SU-DHL-6 (cell line): ENCODE measurements at regions not wholly inside any gene's neighbourhood (a gene's known extent, or its start where the extent isn't known, plus 50 kb on each side); places are given as distances from the start of the nearest gene placed in this dataset.

Experiments
- EZH2phosphoT487 ChIP-seq: fragments of 200-600 bp; sonication (generic), shearing (Covaris generic); conservative IDR thresholded peaks from 2 replicates; pipeline ENCODE4 v1.6.1; 2018; ENCODE audit warnings: mild to moderate bottlenecking, antibody characterized with exemption, low read length, moderate library complexity, mixed read lengths
- TF ChIP-seq, protein P1 (sequence below): fragments of 200-600 bp; sonication (generic); IDR thresholded peaks from one replicate; pipeline ENCODE4 v1.5.1; 2017; ENCODE audit warnings: antibody characterized with exemption, mild to moderate bottlenecking, low read length, moderate library complexity; ENCODE audit not compliant: insufficient read depth, poor library complexity, severe bottlenecking

- TF ChIP-seq, protein P1, sequence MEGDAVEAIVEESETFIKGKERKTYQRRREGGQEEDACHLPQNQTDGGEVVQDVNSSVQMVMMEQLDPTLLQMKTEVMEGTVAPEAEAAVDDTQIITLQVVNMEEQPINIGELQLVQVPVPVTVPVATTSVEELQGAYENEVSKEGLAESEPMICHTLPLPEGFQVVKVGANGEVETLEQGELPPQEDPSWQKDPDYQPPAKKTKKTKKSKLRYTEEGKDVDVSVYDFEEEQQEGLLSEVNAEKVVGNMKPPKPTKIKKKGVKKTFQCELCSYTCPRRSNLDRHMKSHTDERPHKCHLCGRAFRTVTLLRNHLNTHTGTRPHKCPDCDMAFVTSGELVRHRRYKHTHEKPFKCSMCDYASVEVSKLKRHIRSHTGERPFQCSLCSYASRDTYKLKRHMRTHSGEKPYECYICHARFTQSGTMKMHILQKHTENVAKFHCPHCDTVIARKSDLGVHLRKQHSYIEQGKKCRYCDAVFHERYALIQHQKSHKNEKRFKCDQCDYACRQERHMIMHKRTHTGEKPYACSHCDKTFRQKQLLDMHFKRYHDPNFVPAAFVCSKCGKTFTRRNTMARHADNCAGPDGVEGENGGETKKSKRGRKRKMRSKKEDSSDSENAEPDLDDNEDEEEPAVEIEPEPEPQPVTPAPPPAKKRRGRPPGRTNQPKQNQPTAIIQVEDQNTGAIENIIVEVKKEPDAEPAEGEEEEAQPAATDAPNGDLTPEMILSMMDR: no peak
- TF ChIP-seq EZH2phosphoT487: no peak
Measured at GRCh38 chr14:48553443-48553842, 878.0 kb upstream of the MDGA2 start.
